ENCODE measurements at regions not wholly inside any gene's neighbourhood (a gene's known extent, or its start where the extent isn't known, plus 50 kb on each side); places are given as distances from the start of the nearest gene placed in this dataset.

GRCh38 chr5:6056280-6056679 lies 322.1 kb downstream of the MED10 start:
- TF ChIP-seq EP300 (IDR thresholded peaks at IDR 0.05; ENCODE audit: borderline replicate concordance in 1 of 2, low read depth in 2 of 2, low read length in 2 of 2) = no peak
- no peak for TF ChIP-seq CEBPB (IDR thresholded peaks at IDR 0.05; ENCODE audit: low read depth, low read length)
- no peak for TF ChIP-seq BACH1 (IDR thresholded peaks at IDR 0.05; ENCODE audit: low read length)
- TF ChIP-seq POLR2A (IDR thresholded peaks at IDR 0.05; ENCODE audit: control extremely low read depth in 1 of 2, low read depth in 2 of 2, low read length in 2 of 2) = no peak
- TF ChIP-seq RAD21 (IDR thresholded peaks at IDR 0.05 in 1 of 2, conservative IDR thresholded peaks at IDR 0.05 in 1 of 2; ENCODE audit: low read depth in 2 of 2, low read length in 2 of 2) = no peak
- no peak for TF ChIP-seq CTCF (IDR thresholded peaks at IDR 0.05; ENCODE audit: control extremely low read depth in 1 of 3, insufficient read depth in 1 of 3, low read depth in 1 of 3, low read length in 3 of 3)
- no peak for TF ChIP-seq PHF8 (conservative IDR thresholded peaks at IDR 0.05; ENCODE audit: low read depth, low read length)
- no peak for TF ChIP-seq GABPA (IDR thresholded peaks at IDR 0.05; ENCODE audit: borderline replicate concordance, insufficient read depth, low read length)
- no peak for TF ChIP-seq SP2 (IDR thresholded peaks at IDR 0.05; ENCODE audit: low read length)
- no peak for TF ChIP-seq EZH2 (IDR thresholded peaks at IDR 0.05; ENCODE audit: low read depth, low read length, severe bottlenecking)

Data from H1 (cell line).